H1 (cell line): ENCODE measurements at regions not wholly inside any gene's neighbourhood (a gene's known extent, or its start where the extent isn't known, plus 50 kb on each side); places are given as distances from the start of the nearest gene placed in this dataset.

Experiments used
- CTCF ChIA-PET: fragments of 300-600 bp; sonication (Branson Sonifier 250); formaldehyde crosslinking; loops from one replicate; lab custom pipeline; 2021; ENCODE audit not compliant: partially characterized antibody; lab: Charles Lee
- POLR2A ChIA-PET: fragments of 300-600 bp; sonication (Branson Sonifier 250); formaldehyde crosslinking; loops from one replicate; lab custom pipeline; 2021; ENCODE audit warnings: inconsistent platforms; ENCODE audit not compliant: partially characterized antibody; lab: Charles Lee
- DNase-seq, 2 experiments: peaks; one replicate each; pipeline versions ENCODE4 v3.0.0 to v3.0.0-alpha.2; 2010 to 2022; ENCODE audit warnings: low spot score in 2 of 2, low read depth in 1 of 2, mixed read lengths in 1 of 2
- FAIRE-seq: peaks from 2 replicates; lab custom pipeline; 2011; peaks lifted over from hg19 to GRCh38; lab: Jason Lieb, UNC
- H2AFZ ChIP-seq: 2 replicates; pipeline ENCODE4 v1.8.1; 2012; ENCODE audit warnings: low read length, inconsistent platforms
- H2AK5ac ChIP-seq: 2 replicates; pipeline ENCODE4 v1.6.1; 2013; ENCODE audit warnings: low read depth, low read length
- H2BK120ac ChIP-seq: replicated peaks from 2 replicates; pipeline ENCODE3; 2013; ENCODE audit warnings: low read depth, low read length, inconsistent platforms
- H2BK12ac ChIP-seq: 2 replicates; pipeline ENCODE4 v1.6.1; 2013; ENCODE audit warnings: low read depth, low read length
- H2BK15ac ChIP-seq: 2 replicates; pipeline ENCODE4 v1.6.1; 2013; ENCODE audit warnings: low read length
- H2BK20ac ChIP-seq: 2 replicates; pipeline ENCODE4 v1.6.1; 2013; ENCODE audit warnings: low read length
- H2BK5ac ChIP-seq: 2 replicates; pipeline ENCODE4 v1.6.1; 2013; ENCODE audit warnings: low read depth, low read length
- H3K14ac ChIP-seq: 2 replicates; pipeline ENCODE4 v1.6.1; 2013; ENCODE audit warnings: inconsistent platforms; ENCODE audit not compliant: insufficient read length
- H3K18ac ChIP-seq: 2 replicates; pipeline ENCODE4 v1.6.1; 2013; ENCODE audit warnings: low read length; ENCODE audit errors: extremely low read depth
- H3K23ac ChIP-seq: 2 replicates; pipeline ENCODE4 v1.6.1; 2013; ENCODE audit warnings: inconsistent platforms; ENCODE audit not compliant: insufficient read length
- H3K23me2 ChIP-seq: 2 replicates; pipeline ENCODE4 v1.6.1; 2013; ENCODE audit warnings: low read depth, low read length
- H3K27ac ChIP-seq: 2 replicates; pipeline ENCODE4 v1.6.1; 2011; ENCODE audit warnings: low read depth, low read length, inconsistent platforms
- H3K27me3 ChIP-seq, 4 experiments: replicated peaks in 1 of 4; 1 replicate in 1 of 4; 2 replicates in 3 of 4; pipeline versions ENCODE4 v1.6.1 to v1.8.1; 2011 to 2013; ENCODE audit warnings: low read length in 3 of 4, mild to moderate bottlenecking in 3 of 4, inconsistent platforms in 2 of 4, mixed read lengths in 2 of 4, moderate library complexity in 1 of 4; ENCODE audit not compliant: control insufficient read depth in 3 of 4, insufficient read depth in 3 of 4; ENCODE audit errors: extremely low read depth in 1 of 4
- H3K36me3 ChIP-seq, 4 experiments: 2 replicates each; pipeline versions ENCODE4 v1.6.1 to v1.8.1; 2011 to 2013; ENCODE audit warnings: mild to moderate bottlenecking in 4 of 4, low read length in 3 of 4, moderate library complexity in 2 of 4, control low read depth in 1 of 4, inconsistent platforms in 1 of 4; ENCODE audit not compliant: insufficient read depth in 4 of 4, control insufficient read depth in 2 of 4
- H3K4ac ChIP-seq: replicated peaks from 2 replicates; pipeline ENCODE3; 2013; ENCODE audit warnings: low read length, low read depth, mixed read lengths, inconsistent platforms; ENCODE audit not compliant: insufficient read length
- H3K4me1 ChIP-seq, 4 experiments: replicated peaks in 1 of 4; 1 replicate in 1 of 4; 2 replicates in 3 of 4; pipeline versions ENCODE4 v1.6.1 to v1.8.1; 2011 to 2013; ENCODE audit warnings: low read length in 3 of 4, inconsistent platforms in 2 of 4, mixed read lengths in 1 of 4; ENCODE audit not compliant: insufficient read depth in 4 of 4, control insufficient read depth in 3 of 4
- H3K4me2 ChIP-seq, 2 experiments: 2 replicates each; pipeline versions ENCODE4 v1.6.1 to v1.8.1; 2011 to 2013; ENCODE audit warnings: low read depth in 2 of 2, low read length in 2 of 2, control low read depth in 1 of 2, inconsistent platforms in 1 of 2, mild to moderate bottlenecking in 1 of 2; ENCODE audit not compliant: insufficient read depth in 1 of 2
- H3K4me3 ChIP-seq, 4 experiments: fragments of 200-600, 300-600 bp in 1 of 4; sonication (generic), shearing (Covaris generic), sonication (Bioruptor Twin) in 1 of 4; 2 replicates each; pipeline versions ENCODE4 v1.5.1 to v1.8.1; 2011 to 2016; ENCODE audit warnings: low read length in 4 of 4, low read depth in 3 of 4, control low read depth in 2 of 4, inconsistent platforms in 2 of 4, mild to moderate bottlenecking in 2 of 4, mixed read lengths in 1 of 4, moderate library complexity in 1 of 4; ENCODE audit not compliant: insufficient read depth in 2 of 4; ENCODE audit errors: extremely low read depth in 1 of 4
- H3K56ac ChIP-seq: replicated peaks from 2 replicates; pipeline ENCODE3; 2013; ENCODE audit warnings: low read depth, mild to moderate bottlenecking, mixed read lengths, low read length, inconsistent platforms; ENCODE audit not compliant: insufficient read length
- H3K79me1 ChIP-seq: 2 replicates; pipeline ENCODE4 v1.6.1; 2013; ENCODE audit warnings: low read depth, low read length, control low read depth
- H3K79me2 ChIP-seq, 2 experiments: 2 replicates each; pipeline versions ENCODE4 v1.6.1 to v1.8.1; 2012 to 2013; ENCODE audit warnings: low read length in 2 of 2, mild to moderate bottlenecking in 2 of 2, inconsistent platforms in 1 of 2; ENCODE audit not compliant: insufficient read depth in 2 of 2, control insufficient read depth in 1 of 2
- H3K9ac ChIP-seq, 4 experiments: replicated peaks in 1 of 4; 1 replicate in 1 of 4; 2 replicates in 3 of 4; pipeline versions ENCODE4 v1.6.1 to v1.8.1; 2011 to 2013; ENCODE audit warnings: low read depth in 3 of 4, low read length in 3 of 4, control low read depth in 2 of 4, mild to moderate bottlenecking in 2 of 4, moderate library complexity in 2 of 4, inconsistent platforms in 1 of 4; ENCODE audit errors: extremely low read depth in 1 of 4
- H3K9me3 ChIP-seq, 2 experiments: 2 replicates each; pipeline versions ENCODE4 v1.6.1 to v1.8.1; 2012 to 2013; ENCODE audit warnings: mild to moderate bottlenecking in 2 of 2, moderate library complexity in 2 of 2, control low read depth in 1 of 2, inconsistent platforms in 1 of 2, low read depth in 1 of 2, low read length in 1 of 2, mixed read lengths in 1 of 2; ENCODE audit not compliant: insufficient read depth in 2 of 2
- H4K20me1 ChIP-seq, 2 experiments: replicated peaks in 1 of 2; 2 replicates each; pipeline versions ENCODE3 to v1.8.1; 2011 to 2013; ENCODE audit warnings: inconsistent platforms in 2 of 2, low read length in 2 of 2, mild to moderate bottlenecking in 1 of 2; ENCODE audit not compliant: insufficient read depth in 2 of 2, control insufficient read depth in 1 of 2
- H4K5ac ChIP-seq: 2 replicates; pipeline ENCODE4 v1.6.1; 2013; ENCODE audit warnings: low read length, low read depth, mixed read lengths, inconsistent platforms; ENCODE audit not compliant: insufficient read length
- H4K8ac ChIP-seq: 2 replicates; pipeline ENCODE4 v1.8.0; 2013; ENCODE audit warnings: mild to moderate bottlenecking, moderate library complexity, low read length, inconsistent platforms; ENCODE audit not compliant: insufficient read depth; ENCODE audit errors: extremely low read depth
- H4K91ac ChIP-seq: replicated peaks from 2 replicates; pipeline ENCODE3; 2013; ENCODE audit warnings: low read length, mixed read lengths, inconsistent platforms; ENCODE audit not compliant: insufficient read length
- RAD21 ChIP-seq, 2 experiments: IDR thresholded peaks in 1 of 2; conservative IDR thresholded peaks in 1 of 2; 2 replicates each; pipeline ENCODE4 v1.6.1; 2011; ENCODE audit warnings: low read depth in 2 of 2, low read length in 2 of 2, improper control_type of control experiment in 1 of 2, inconsistent platforms in 1 of 2, mild to moderate bottlenecking in 1 of 2, moderate library complexity in 1 of 2
- WGBS, 2 experiments: shearing (Covaris generic) in 1 of 2; methylation state at CpG; one replicate each; pipeline versions ENCODE4 v1.1.6 to v1.1.7; 2013 to 2015; ENCODE audit warnings: low lambda C conversion rate in 2 of 2, mixed read lengths in 2 of 2, inconsistent platforms in 1 of 2, low coverage in 1 of 2, missing lambda C conversion rate in 1 of 2; ENCODE audit not compliant: insufficient replicate concordance in 2 of 2, insufficient coverage in 1 of 2, insufficient read length in 1 of 2; ENCODE audit errors: extremely low coverage in 1 of 2, missing lambda C conversion rate in 1 of 2; 5-methylcytosine and 5-hydroxymethylcytosine counted together

- no peak overlapping the region for H3K18ac ChIP-seq
- POLR2A ChIA-PET: no interaction called here
- no peaks in the 10 kb centered on the region for H3K23me2 ChIP-seq
- no peak overlapping the region for H3K4me3 ChIP-seq
- no peaks in the 10 kb centered on the region for H3K9me3 ChIP-seq
- TF ChIP-seq RAD21 (IDR thresholded peaks at IDR 0.05 in 1 of 2, conservative IDR thresholded peaks at IDR 0.05 in 1 of 2; ENCODE audit: low read depth in 2 of 2, low read length in 2 of 2): no peak
- H3K79me2 ChIP-seq: no peaks in the 10 kb centered on the region
- H2AFZ ChIP-seq: no peak overlapping the region
- H3K56ac ChIP-seq: no peak overlapping the region
- H2BK5ac ChIP-seq: no peak overlapping the region
- no peak overlapping the region for H3K14ac ChIP-seq
- no peak overlapping the region for H3K9ac ChIP-seq
- DNase-seq: no peak
- FAIRE-seq: no peak
- H3K23ac ChIP-seq: no peak overlapping the region
- no peak overlapping the region for H4K91ac ChIP-seq
- H4K8ac ChIP-seq: no peak overlapping the region
- no peaks in the 10 kb centered on the region for H4K20me1 ChIP-seq
- no peak overlapping the region for H2BK15ac ChIP-seq
- WGBS, 2 experiments: 87% methylated on average over 2 of the region's 2 CpGs; no CpG with 5 or more reads in 1 of the 2 experiments
- H2AK5ac ChIP-seq: no peak overlapping the region
- H3K27me3 ChIP-seq: no peaks in the 10 kb centered on the region
- H3K27ac ChIP-seq: no peak overlapping the region
- H2BK12ac ChIP-seq: no peak overlapping the region
- no peaks in the 10 kb centered on the region for H3K4me1 ChIP-seq
- no peak overlapping the region for H2BK120ac ChIP-seq
- H3K4ac ChIP-seq: no peak overlapping the region
- no peaks in the 10 kb centered on the region for H3K36me3 ChIP-seq
- H2BK20ac ChIP-seq: no peak overlapping the region
- no peaks in the 10 kb centered on the region for H3K79me1 ChIP-seq
- H4K5ac ChIP-seq: no peak overlapping the region
- H3K4me2 ChIP-seq: no peak overlapping the region
- CTCF ChIA-PET: interaction anchor here (1.4 kb wide), 1 partner anchor 11 kb away, joined by 4 read pairs; no protein-coding TSS in a partner anchor
These were observed 112.4 kb downstream of the CT47B1 start for GRCh38 chrX:120763269-120763668.
